ENCODE measurements at regions not wholly inside any gene's neighbourhood (a gene's known extent, or its start where the extent isn't known, plus 50 kb on each side); places are given as distances from the start of the nearest gene placed in this dataset.
"Not testable (repeated sequence)": the region's sequence is repeated elsewhere in the genome, so short reads cannot be mapped to it uniquely, and the experiment has no call there.

DNA sequence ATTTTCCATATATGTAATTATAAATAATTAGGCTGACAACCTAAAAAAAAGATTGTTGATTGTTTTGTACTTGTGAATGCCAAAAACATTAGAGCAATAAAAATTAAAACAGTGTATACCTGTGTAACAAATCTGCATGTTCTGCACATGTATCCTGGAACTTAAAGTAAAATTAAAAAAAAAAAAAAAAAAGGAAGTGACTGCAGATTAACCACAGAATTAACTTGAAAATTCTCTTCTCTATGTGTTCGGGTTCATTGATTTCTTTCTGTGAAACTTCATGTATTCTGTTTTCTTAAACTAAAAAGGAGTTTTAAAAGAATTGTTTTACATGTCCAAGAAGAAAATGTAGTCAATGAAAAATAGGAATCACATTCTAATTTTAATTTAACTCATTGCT, 95.7 kb downstream of the FASLG start:
- DNase-seq (ENCODE audit: low read depth, low spot score), result no peak

DNA sequence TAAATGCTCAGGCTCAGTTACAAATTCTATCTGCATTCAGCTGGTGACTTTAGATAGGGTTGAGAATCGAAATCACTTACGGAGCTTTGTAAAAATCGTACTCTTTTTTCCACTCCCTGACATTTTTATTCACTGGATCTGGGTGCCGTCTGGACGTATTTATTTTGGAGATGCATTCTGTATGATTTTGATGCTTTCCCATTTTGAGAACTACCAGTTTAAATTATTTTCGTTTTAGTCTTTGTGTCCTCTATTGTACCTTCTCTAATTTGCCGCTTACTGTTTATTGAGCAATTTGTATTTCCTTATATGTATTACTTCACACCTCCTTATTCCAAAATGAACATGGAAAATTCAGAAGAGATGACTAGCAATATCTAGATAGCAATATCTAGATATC, 96.2 kb downstream of the FASLG start:
- DNase-seq (ENCODE audit: low read depth, low spot score), result no peak

DNA sequence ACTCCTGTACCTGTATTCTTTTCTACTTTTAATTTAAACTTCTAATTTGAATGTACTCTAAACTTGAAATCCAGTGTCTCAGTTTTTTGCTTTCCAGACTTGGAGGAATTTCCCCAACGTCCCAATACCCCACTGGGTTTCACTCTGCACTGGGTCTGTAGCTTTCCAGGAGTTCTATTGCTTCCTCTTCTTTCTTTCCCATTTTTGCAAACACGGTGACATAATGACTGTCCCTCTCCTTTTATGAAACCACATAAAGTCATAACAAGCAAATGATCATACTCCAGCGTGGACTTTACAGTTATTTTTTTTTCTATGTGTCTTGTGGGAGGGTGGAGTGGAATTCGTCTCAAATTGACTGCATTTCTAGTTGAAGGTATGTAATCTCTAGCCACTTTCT, 97.1 kb downstream of the FASLG start:
- DNase-seq (ENCODE audit: low read depth, low spot score), result no peak

DNA sequence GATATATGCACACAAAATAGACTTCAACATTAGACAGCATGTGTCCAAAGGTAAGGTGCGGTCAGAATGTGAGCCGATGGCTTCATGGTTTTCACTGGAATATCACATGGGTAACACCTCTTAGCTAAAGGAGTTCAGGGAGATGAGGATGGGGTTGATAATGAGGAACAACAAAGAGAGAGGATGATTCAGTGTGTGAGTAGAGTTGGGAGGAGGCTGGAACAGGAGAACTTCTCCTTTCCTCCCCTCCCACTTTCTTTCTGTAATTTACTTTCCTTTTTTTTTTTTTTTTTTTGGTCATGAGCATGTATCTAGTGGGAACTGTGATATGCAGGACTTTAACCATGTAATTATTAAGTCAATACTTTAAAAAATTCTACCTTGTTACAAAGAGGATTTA, 99.4 kb downstream of the FASLG start:
- no peak for DNase-seq (ENCODE audit: low read depth, low spot score)

DNA sequence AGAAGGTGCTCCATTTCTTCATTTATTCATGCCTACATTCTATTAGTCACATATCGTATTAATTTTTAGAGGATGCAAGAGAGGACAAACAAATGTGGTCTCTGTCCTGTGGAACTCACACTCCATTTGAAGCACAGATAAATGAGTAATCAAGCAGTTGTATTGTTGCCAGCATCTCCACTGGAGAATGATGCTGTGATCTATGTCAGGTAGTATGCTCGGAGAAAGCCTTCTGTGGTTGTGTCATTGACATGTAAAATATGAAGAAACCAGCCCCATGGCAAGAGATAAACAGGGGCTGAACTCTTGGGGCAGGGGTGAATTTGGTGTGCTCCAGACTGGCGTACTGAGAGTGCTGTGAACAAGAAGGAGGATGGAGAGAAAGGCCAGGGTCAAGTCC, 101.2 kb downstream of the FASLG start:
- DNase-seq (ENCODE audit: low read depth, low spot score), result no peak

DNA sequence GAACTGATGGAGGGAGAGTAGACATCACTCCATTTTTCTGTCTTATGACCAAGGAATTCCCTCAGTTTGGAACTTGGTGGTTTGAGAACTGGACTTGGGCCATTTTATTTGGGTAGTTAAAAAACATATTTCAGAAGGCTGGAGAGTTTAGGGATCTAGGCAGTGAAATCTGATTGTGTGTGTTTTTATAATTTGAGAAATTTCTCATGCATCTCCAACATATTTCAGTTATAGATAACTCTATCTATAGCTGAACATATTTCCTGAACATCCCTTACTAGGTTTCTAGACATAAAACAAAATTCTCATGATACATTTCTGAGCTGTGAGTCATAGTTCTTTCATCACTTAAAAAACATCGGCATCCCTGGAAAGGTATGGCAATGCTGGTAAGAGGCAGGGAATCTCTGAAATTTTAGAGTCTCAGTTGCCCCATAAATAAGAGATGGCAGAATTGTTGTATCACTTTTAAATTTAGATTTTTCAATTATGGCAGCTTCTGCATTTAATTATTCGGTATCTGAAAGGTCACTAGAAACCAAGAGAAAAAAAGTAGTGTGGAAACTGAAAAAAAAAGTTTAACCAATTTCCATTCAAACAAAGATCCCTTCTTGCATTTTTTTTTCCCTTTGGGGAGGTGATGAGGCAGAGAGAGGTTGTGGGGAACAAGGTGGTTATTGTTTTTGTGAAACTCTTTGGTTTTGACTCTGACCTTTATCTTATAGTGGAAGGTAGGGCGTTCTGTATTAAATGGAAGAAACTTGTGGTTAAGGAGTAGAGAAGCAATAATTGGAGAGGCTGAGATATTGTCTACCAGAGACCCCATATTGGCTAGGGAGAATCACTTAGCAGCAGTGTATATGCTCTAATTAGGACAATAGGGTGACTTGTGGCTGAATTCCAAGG, 102.9 kb downstream of the FASLG start:
- DNase-seq (ENCODE audit: low read depth, low spot score), result no peak

DNA sequence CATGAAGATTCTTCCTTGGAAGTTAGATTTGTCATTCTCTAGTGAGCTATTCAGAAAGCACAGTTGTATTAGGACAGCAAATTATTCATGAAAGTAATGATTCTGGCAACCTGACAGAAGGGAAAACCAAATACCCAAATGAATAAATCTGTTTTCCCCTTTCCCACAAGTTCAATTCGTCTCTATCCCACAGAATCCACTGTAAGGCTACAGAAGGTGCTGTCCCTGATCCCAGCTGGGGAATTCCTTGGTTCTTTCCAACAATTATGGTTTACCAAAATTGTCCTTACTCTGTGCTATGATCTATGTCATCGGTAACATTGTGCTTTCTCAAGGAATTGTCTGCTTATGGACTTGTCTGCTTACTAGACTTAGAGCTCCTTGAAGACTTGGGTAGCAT, 104.2 kb downstream of the FASLG start:
- DNase-seq (ENCODE audit: low read depth, low spot score), result no peak

DNA sequence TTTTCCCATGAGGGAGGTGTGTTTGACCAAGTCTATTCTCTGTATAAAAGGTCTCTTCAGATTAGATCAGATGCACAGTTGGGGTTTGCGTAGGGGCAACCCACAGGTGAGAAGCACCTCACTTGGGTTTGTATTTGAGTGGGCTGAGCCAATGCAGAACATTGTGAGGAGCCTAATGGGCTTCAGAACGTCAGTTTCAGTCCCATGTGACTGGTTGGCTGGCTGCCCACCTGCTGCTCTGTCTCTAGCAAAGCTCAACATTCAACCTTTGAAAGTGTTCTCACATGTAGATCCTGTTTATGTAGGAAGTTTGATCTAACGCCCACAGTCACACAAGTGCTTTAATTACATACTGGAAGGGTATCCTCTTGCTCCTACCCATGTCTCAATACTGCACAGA, 105.5 kb downstream of the FASLG start:
- DNase-seq (ENCODE audit: low read depth, low spot score), result no peak

DNA sequence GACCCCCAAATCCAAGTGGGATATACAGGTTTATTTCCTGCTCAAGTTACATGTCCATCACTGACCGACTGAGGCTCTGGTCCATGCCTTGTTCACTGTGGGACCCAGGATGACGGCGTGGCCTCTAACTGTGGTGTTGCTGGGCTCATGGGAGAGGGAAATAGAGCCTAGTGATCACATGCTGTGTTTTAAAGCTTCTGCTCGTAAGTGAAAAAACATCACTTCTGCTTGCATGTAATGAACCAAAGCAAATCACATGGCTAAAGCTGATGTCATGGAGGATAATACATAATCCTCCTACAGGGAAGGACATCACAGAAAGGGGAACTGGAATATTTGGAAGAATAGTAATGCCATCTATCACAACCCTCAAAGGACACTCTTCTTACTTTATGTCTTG, 107.6 kb downstream of the FASLG start:
- DNase-seq (ENCODE audit: low read depth, low spot score), result no peak

DNA sequence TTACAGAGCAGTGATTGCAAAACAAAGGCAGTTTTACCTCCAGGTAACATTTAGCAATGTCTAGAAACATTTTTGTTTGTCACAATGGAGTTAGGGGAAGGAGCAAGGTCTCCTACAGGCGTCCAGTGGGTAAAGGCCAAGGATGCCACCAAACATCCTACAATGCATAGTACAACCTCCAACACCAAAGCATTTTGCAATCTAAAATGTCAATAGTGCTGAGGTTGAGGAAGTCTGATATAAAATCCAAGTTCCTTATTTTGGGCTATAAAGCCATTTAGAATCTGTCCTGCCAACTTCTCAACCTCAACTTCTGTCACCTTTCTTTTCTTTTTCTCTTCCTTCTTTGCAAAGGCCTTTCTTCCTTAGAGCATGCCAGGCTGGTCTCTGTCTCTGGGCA, 111.2 kb downstream of the FASLG start:
- DNase-seq (ENCODE audit: low read depth, low spot score), result no peak

DNA sequence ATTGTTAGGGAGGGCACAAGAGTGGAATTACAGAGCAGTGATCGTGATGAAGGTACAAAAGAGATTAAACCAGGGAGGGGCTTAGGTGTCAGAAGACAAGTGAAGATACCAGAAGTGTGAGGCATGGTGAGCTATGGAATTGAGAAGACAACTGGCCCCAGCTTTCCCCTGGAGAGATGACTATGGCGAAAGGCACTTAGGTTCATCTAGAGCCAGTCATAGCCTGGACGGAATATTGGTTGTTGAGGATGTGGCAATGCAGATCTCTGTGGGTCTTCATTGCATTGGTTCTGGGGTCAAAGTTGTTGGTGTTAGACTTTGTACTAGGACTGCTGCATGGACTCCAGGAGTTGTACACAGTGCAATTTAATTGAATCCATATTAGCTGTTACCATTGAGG, 115.7 kb downstream of the FASLG start:
- DNase-seq (ENCODE audit: low read depth, low spot score), result no peak

DNA sequence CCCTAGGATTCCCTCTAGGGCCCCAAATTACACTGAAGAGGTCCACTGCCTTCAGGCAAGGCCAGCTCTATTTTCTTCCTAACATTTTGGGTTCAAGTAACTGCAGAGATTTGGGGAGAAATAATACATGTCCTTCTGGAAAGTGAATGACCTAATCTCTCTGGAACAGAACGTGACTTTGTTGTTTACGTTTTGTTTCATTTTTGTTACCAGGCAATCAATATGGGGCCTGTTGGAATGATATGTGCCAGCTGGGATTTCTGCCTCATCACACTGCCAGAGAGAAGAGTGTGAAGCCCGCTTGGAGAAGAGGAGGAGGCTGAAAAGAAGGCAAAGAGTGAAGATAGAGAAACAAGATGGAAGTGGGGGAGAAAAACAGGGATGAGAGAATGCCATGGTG, 116.7 kb downstream of the FASLG start:
- no peak for DNase-seq (ENCODE audit: low read depth, low spot score)

DNA sequence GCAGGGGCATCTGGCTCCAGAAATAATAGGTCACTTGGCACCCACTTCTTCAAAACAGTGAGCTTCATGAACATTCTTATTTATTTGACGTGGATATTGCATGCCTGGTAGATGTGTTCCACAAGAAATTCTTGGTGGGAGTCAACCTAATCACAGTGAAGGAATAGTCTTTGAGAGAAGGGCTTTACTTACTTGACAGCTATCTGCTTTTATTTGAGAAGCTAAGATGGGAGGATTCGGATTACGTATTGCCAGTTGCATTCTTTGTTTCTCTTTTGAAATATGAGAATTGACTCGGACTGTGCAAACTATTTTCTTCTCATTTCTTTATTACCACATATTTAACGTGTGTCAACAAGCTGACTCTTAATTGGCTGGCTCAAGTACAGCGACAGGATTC, 117.2 kb downstream of the FASLG start:
- DNase-seq (ENCODE audit: low read depth, low spot score), result no peak

DNA sequence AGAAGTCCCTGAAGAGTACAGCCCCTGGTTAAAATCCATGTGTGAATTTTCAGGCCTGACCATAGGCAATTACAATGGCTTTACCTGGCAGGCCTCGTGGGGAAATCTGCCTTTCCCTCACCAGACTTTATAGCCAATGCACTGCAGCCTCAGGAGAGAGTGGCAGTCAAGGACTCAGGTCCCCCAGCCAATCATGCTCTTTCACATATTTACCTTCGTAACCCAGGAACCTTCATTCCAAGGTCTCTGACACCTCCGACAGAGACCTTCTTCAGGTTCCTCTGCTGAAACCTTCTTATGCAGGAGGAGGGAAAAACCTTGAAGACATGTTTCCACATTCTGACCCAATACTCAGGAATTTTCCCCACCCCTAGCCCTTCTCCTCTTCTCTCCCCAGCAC, 118.9 kb downstream of the FASLG start:
- DNase-seq (ENCODE audit: low read depth, low spot score), result no peak

DNA sequence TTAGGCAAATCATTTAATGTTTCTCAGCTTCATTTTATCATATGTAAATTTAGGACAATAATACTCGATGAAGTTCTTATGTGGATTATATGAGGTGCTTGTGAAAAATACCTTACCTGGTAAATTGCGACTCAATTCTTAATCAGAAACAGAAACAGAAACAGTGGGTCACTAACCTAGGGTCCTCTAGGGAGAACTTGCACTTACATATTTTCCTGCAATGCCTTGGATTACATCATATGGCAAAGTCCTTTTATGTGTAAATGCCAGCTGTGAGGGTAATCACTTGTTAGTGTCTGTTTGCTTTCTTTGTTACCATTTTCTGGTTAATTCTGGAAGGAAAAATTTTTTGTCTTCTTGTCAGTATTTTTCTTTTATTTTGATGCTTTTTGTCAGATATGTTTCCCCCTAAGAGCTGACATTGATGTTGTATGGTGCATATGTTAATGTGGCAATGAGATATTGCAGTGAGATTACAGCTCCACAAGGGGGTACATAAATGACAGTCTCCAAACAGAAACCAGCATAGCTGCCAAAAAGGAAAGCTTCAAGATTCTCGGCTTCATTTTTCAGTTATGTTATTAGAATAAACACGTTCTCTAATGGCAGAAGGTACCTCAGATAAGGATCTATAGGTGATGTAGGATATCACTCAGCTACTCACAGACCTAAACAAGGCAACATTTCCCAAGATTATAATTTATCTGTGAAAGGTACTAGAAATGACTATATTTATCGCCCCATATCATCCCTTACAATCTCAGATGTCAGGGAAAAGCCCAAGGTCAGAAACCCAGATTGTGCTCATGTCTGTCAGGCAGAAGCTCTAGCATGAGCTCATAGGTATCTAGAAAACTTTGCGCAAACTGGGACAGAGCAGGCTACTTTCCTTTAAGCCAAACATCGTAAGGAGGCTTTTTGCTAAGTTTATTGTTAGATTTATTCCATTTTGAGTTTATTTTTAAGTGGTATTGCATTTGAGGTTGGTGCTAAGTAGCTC, 119.9 kb downstream of the FASLG start:
- DNase-seq (ENCODE audit: low read depth, low spot score), result no peak

DNA sequence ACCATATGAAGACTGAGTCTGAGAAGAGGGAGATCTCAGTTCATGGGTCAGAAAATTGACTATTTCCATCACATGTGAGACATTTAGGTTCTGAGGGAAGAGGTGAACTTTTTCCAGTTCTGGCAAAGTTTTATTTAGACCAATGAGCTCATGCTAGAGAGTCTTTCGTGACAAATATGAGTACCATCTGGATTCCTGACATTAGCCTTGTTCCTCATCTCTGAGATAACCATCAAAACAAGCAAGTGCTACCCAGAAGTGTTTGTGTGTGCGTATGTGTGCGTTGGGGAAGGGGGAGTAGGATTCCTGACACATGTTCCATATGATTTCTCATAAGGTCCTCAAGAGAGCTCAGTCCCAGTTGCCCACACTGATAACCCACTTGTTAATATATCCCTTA, 120.6 kb downstream of the FASLG start:
- DNase-seq (ENCODE audit: low read depth, low spot score), result no peak

DNA sequence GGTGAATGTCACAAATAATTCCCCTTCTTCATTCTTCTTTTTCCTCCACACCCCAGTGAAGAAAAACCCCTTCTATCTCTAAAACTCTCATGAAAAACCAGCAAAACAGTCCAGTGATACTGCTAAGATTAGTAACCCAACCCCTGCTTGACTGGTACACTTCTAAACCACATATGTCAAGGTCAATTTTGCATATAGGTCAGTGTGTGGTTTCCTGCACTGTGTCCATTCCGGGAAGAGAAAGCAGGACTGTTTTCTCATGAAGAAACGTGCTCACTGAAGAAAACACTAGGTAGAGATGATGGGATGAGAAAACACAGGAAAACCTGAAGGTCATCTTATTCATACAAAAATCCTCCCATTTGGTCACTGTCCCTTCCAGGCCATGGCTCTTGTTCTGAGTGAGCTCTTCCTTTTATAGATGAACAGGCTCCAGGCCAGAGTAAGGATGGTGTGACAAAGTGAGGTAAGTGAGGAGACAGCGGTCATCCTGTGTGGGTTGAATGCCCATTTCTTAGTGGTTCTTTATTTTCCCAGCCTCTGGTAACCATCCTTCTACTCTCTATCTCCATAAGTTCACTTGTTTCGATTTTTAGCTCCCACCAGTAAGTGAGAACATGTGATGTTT, 122.7 kb downstream of the FASLG start:
- no peak for DNase-seq (ENCODE audit: low read depth, low spot score)

DNA sequence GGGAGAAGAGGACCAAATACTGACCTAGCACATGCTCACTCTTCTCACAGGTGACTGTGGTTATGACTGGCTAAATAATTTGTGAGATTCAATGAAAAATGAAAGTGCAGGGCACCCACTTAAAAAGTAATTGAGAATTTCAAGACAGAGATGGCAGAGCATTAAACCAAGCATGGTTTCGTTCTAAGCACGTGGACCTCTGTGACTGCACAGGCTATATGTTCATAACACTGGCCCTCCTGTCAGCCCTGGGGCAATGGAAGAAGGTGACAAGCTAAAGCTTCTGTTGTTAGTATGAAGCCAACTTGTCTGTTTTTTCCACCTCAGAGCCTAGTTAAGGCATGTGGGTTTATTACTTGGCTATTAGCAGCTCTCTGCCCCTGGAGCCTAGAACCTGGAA, 130.9 kb downstream of the FASLG start:
- DNase-seq (ENCODE audit: low read depth, low spot score), result no peak

DNA sequence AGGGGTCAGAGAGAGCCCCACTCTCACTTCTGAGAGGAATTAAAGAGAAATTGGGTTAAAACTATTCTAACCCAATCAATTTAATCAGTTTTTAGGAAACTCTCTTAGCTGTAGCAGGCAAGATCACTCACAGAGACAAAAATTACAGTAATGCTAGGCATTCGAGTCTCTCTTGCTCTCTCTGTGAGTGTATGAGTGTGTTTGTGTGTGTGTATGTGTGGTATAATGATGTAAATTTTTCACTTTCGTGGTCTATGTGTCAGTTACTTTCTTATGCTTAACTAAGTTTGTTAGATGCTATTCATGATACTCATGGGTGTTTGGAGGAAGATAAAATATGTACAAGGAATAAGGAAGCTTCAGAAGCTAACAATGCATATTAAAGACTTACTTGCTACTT, 131.3 kb downstream of the FASLG start:
- DNase-seq (ENCODE audit: low read depth, low spot score), result no peak

DNA sequence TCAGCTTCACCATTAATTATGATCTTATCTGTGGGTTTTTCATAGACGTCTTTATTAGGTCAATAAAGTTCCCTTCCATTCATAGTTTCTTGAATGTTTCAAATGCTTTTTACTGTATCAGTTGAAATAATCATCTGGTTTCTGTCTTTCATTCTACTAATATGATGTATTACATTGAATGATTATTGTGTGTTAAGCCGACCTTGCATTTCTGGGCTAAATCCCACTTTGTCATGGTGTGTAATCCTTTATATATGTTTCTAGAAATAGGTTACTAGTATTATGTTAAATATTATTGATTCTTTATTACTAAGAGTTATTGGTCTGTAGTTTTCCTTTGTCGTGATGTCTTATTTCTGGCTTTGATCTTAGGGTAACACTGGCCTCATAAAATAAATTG, 134.9 kb downstream of the FASLG start:
- no peak for DNase-seq (ENCODE audit: low read depth, low spot score)

DNA sequence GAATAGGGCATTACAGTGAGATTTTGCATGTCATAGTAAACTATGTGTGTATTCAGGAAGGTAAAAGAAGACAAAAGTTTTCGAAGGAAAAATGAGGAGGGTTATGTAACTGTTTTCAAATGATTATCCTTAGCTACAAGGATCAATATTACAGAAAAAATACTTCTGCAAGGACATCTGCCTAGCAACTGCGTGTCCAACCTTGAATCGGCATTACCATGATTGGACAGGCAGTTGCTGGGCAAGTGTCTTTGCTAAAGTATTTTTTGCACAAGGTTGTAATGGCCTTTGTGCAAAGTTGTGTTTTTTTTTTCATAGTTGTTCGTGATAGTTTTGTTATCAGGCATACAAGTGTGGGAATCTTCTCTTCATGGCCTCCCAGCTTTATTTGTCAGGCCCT, 136.8 kb downstream of the FASLG start:
- no peak for DNase-seq (ENCODE audit: low read depth, low spot score)

DNA sequence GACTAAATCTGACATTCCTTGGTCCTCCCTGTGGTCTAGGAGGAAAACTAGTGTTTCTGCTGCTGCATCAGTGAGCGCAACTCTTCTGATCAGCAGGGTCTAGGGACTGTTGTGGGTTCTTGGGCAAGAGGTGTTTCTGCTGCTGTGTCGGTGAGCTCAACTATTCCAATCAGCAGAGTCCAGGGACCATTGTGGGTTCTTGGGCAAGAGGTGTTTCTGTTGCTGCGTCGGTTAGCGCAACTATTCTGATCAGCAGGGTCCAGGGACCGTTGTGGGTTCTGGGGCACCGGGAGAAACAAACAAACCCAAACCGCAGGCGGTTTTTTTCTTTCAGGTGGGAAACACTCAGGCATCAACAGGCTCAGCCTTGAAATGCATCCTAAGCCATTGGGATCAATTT, 140.9 kb downstream of the FASLG start:
- not testable (repeated sequence) for DNase-seq (ENCODE audit: low read depth, low spot score)

All from ELF-1 (cell line).